ENCODE measurements at regions not wholly inside any gene's neighbourhood (a gene's known extent, or its start where the extent isn't known, plus 50 kb on each side); places are given as distances from the start of the nearest gene placed in this dataset.

DNA sequence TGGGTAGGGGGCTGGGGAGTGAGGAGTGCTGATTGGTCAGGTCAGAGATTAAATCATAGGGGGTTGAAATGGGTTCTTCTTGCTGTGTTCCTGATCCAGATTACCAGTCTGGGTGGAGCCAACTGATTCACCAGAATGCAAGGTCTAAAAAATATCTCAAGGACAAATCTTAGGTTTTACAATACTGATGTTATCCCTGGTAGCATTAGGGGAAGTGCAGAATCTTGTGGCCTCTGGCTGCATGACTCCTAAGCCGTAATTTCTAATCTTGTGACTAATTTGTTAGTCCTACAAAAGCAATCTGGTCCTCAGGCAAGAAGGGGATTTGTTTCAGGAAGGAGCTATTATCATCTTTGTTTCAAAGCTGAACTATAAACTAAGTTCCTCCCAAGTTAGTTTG is 289.2 kb upstream of the KYNU start:
- TF ChIP-seq CTCF (conservative IDR thresholded peaks at IDR 0.05) (no peak), ZFX (IDR thresholded peaks at IDR 0.05) (no peak)

Data from C4-2B (cell line).